HFFc6 (cell line): ENCODE measurements at regions not wholly inside any gene's neighbourhood (a gene's known extent, or its start where the extent isn't known, plus 50 kb on each side); places are given as distances from the start of the nearest gene placed in this dataset.

ENCODE experiments used
- DNase-seq: peaks from one replicate; pipeline ENCODE4 v3.0.0-alpha.2; 2018
- H3K27ac Mint-ChIP-seq: 2 replicates; pipeline ENCODE4 v1.8.0; 2020; ENCODE audit warnings: mild to moderate bottlenecking, mixed read lengths
- H3K27me3 Mint-ChIP-seq: 2 replicates; pipeline ENCODE4 v1.8.0; 2021; ENCODE audit warnings: mild to moderate bottlenecking, moderate library complexity, mixed read lengths; ENCODE audit not compliant: insufficient read depth
- H3K36me3 Mint-ChIP-seq: 2 replicates; pipeline ENCODE4 v1.8.0; 2021; ENCODE audit warnings: low read depth, mixed read lengths
- H3K4me1 Mint-ChIP-seq: 2 replicates; pipeline ENCODE4 v1.8.0; 2020; ENCODE audit warnings: low read depth, mixed read lengths
- H3K4me3 Mint-ChIP-seq: 2 replicates; pipeline ENCODE4 v1.8.0; 2020; ENCODE audit warnings: mild to moderate bottlenecking, moderate library complexity, mixed read lengths
- H3K9me3 Mint-ChIP-seq: 2 replicates; pipeline ENCODE4 v1.8.0; 2020; ENCODE audit warnings: mild to moderate bottlenecking, mixed read lengths
- TF ChIP-seq, protein P1 (sequence below): fragments of 200-600 bp; sonication (generic); IDR thresholded peaks from 2 replicates; pipeline ENCODE4 v1.5.0; 2021; ENCODE audit warnings: antibody characterized with exemption, mild to moderate bottlenecking

DNA sequence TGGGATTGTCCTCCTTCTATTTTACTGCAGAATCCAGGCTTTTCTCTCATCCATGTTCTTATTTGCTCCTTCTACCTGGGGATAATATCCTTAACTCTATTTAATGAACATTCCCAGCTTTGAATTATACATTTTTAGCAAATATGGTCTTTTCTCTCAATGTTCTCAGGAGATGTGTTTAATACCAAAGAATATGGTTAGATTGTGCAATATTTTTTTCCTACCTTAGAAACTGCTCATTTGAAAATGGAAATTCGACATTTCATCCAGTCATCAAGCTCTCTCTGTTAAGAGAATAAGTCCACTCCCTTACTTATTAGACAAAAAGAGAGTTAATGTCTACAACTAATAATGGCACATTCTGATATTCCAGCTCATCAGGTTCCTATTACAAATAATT, 160.4 kb upstream of the GULP1 start:
- H3K27ac Mint-ChIP-seq: no peak overlapping the region
- peaks cover 16% of the 10 kb centered on the region for H3K4me1 Mint-ChIP-seq
- no peaks in the 10 kb centered on the region for H3K36me3 Mint-ChIP-seq
- no peak overlapping the region for H3K4me3 Mint-ChIP-seq
- H3K27me3 Mint-ChIP-seq: no peaks in the 10 kb centered on the region
- H3K9me3 Mint-ChIP-seq: no peaks in the 10 kb centered on the region
- TF ChIP-seq, protein P1, sequence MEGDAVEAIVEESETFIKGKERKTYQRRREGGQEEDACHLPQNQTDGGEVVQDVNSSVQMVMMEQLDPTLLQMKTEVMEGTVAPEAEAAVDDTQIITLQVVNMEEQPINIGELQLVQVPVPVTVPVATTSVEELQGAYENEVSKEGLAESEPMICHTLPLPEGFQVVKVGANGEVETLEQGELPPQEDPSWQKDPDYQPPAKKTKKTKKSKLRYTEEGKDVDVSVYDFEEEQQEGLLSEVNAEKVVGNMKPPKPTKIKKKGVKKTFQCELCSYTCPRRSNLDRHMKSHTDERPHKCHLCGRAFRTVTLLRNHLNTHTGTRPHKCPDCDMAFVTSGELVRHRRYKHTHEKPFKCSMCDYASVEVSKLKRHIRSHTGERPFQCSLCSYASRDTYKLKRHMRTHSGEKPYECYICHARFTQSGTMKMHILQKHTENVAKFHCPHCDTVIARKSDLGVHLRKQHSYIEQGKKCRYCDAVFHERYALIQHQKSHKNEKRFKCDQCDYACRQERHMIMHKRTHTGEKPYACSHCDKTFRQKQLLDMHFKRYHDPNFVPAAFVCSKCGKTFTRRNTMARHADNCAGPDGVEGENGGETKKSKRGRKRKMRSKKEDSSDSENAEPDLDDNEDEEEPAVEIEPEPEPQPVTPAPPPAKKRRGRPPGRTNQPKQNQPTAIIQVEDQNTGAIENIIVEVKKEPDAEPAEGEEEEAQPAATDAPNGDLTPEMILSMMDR: no peak
- DNase-seq: no peak

DNA sequence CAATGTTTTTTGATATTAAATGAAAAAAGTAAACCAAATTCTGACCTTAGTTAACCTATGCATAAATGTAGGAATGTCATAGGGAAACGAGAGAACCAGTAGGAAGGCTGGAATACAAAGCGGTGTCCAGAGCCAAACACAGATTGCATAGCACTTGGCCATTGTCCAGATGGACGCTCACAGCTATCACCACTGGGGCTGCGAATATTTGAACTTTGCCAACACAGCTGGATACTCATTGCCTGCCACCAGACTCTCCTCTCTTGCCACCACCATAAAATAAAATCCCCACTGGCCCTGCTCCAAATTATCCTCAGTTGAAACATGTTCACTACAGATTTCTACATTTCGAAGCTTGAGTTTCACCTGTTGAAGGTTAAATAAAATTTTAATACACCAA, 159.3 kb upstream of the GULP1 start:
- DNase-seq: no peak
- Mint-ChIP-seq H3K9me3 (no peaks in the 10 kb centered on the region), H3K27me3 (no peaks in the 10 kb centered on the region), H3K4me3 (no peak overlapping the region), H3K27ac (no peak overlapping the region), H3K4me1 (peaks cover 16% of the 10 kb centered on the region), H3K36me3 (no peaks in the 10 kb centered on the region)
- TF ChIP-seq, protein P1: no peak

DNA sequence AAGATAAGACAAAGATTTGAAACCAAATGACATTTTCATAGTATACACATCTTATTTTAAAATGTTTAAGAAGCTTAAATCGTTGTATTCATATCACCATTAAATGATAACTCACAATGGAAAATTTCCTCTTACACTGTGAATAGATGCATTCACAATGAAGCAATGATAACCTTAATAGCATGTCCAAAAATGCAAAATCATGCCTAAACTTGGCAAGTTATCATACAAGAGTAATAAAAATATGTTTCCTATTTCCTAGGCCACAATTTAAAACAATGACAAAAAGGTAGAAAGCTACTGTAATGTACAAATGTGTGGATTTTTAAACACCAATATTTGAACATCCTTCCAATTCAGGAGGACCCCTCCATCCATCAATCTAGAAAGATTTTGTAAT, 157.4 kb upstream of the GULP1 start:
- TF ChIP-seq, protein P1: no peak
- Mint-ChIP-seq H3K4me1 (peaks cover 16% of the 10 kb centered on the region), H3K27ac (no peak overlapping the region), H3K9me3 (no peaks in the 10 kb centered on the region), H3K27me3 (no peaks in the 10 kb centered on the region), H3K4me3 (no peak overlapping the region), H3K36me3 (no peaks in the 10 kb centered on the region)
- no peak for DNase-seq

DNA sequence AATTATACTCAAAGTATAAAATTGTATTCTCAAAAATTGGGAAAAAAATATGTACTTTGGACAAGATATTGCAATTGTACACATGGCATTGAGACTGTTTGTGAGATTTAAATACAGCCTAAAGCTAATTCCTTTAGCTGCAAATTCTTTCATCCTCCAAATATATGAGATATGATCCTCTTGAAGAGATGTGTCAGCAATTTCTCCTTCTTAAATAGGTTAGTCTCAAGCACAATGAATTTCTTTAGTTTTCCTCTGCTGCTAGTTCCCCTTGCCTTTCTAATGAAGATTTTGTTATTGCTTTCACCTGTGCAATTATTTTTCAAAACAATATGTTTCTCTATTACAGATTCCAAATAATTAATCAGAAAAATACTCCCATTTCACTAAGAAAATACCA, 153.4 kb upstream of the GULP1 start:
- Mint-ChIP-seq H3K27ac (no peak overlapping the region), H3K4me3 (no peak overlapping the region), H3K36me3 (no peaks in the 10 kb centered on the region), H3K27me3 (no peaks in the 10 kb centered on the region), H3K9me3 (no peaks in the 10 kb centered on the region), H3K4me1 (peaks cover 24% of the 10 kb centered on the region)
- no peak for DNase-seq
- TF ChIP-seq, protein P1: no peak

DNA sequence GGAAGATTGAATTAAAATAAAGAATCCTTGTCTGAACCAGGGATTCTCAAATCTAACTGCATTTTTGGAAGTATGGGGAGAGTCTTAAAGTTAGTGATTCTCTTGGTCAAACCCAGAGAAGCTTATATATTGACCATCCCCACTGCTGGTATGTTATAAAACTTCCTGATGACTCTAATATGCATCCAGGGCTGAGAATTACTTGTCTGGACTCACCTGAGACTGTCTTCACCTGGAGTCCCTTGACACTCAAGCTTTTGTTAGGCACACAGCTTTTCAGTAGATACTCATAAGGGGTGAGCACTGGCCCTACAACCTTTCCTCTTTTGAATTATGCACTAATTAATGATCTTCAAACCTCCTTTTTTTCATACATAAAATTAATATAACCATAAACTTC, 149.6 kb upstream of the GULP1 start:
- no peaks in the 10 kb centered on the region for H3K27me3 Mint-ChIP-seq
- TF ChIP-seq, protein P1: no peak
- H3K36me3 Mint-ChIP-seq: no peaks in the 10 kb centered on the region
- H3K27ac Mint-ChIP-seq: no peak overlapping the region
- no peaks in the 10 kb centered on the region for H3K9me3 Mint-ChIP-seq
- DNase-seq: no peak
- no peak overlapping the region for H3K4me3 Mint-ChIP-seq
- peaks cover 32% of the 10 kb centered on the region for H3K4me1 Mint-ChIP-seq
